HG03175 (cell line): ENCODE measurements at regions not wholly inside any gene's neighbourhood (a gene's known extent, or its start where the extent isn't known, plus 50 kb on each side); places are given as distances from the start of the nearest gene placed in this dataset.

Source experiments
- ATAC-seq: cut with Tn5 transposase; IDR thresholded peaks from one replicate; pipeline ENCODE4 v1.9.1; 2021; ENCODE audit warnings: mild to moderate bottlenecking, moderate library complexity; ENCODE audit not compliant: unreplicated experiment

DNA sequence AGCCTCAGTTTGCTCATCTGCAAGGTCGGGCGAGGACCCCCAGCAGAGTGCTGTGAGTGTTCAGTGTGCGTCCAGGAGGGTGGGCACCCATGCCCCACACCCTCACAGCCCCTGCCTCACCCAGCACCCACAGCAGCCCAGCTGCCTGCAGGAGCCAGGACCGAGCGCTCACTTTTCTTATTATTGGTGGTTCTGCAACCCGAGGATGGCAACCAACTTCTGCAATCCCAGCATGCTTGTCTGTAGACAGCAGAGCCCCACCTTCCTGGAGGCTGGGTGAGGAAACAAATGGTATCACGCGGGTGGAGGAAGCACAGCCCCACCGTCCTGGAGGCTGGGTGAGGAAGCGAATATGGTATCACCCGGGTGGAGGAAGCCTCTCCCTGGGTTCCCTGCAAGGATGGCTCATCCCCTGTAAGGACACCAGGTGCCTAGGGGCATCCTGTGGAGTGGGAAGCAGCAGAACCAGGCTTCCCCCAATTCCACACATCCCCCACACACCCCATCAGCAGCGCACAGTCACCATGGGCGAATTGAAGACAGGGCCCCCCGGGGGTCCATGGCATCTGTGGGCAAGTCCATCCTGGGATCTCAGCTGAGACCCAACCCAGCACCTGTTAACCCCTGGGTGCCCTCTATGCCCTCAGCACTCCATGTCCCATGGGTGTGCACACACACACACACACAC lies 220.5 kb upstream of the RAB6C start:
- ATAC-seq = no peak

DNA sequence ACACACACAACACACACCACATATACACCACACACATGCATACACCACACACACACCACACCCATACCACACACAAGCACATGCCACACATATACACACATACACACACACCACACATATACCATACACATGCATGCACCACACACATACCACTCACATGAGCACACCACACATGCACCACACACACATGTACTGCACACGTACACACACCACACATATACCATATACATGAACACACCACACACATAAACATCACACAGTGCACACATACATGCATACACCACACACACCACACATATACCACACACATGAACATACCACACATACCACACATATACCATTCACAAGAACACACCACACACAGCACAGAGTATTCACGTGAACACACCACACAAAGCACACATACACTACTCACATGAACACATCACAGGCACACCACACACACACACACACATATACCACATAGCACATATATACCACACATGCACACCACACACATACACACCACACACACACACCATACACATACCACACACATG lies 219.9 kb upstream of the RAB6C start:
- no peak for ATAC-seq

DNA sequence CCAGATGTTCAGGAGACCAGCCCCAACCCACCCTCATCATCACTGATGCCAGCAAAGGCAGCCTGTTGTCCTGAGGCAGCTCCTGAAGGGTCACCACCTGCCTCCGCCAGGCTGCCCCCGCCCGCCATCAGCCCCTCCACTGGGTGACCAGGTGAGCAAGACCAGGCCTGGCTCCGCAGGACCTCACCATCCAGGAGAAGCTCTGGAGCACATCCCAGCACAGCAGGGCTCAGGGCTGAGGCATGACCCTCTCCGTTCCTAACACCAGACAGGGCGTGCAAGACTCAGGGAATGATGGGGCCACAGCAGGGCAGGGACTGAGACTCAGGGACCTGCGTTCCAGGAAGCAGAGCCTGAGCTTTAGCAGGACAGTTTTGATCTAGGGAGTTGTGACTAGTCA lies 218.8 kb upstream of the RAB6C start:
- ATAC-seq = no peak

DNA sequence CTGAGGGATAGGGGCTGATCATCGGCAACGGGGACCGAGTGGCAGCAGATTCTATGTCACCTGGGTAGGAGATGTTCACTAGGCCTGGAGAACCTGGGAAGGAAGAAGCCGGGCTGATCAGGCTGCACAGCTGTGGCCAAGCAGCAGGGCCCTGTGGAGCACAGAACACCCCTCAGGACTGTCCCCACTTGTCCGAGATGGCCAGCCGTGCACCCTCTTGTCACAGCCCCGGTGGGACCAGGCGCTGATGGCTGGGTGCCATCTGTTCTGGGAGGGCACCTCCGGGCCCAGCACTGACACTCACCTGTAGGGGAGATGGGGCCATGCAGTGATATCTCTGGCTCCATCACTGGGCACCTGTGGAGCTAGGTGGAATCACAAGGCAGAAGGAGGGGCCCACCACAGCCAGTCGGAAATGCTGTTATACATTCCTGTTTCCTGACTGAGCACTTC lies 217.9 kb upstream of the RAB6C start:
- no peak for ATAC-seq

DNA sequence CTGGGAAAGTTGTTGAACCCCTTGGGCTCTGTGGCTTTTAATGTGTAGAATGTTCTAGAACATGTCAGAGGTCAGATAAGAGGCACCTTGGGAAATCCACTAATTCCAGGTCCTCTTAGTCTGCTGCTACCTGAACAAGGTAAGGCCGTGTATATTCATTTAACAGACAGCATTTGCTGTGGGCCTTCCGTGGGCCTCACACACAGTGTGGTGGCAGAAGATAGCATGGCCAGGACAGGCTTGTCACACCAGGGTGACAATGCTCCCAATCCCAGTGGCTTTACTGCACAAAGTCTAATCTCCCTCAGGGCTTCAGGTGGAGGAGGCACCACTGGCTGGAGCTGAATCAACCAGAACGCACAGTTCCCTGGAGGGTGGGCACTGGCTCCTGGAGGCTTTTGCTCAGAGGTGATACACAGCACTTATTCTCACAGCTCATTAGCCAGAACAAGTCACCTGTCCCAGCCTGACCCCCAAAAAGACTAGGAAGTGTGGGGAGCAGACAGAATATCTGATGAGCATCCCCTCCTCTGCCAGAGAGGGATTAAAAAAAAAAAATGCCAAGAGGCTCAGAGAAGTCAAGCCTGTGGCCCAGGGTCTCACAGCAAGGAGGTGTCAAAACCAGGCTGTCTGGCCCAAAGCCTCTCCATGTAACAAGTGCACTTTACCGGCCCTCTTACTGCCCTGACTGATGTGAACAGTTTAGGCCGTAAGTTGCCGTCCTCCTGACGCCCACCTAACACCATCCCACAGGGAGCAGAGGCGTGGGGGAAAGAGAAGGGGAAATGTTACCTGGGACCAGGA lies 216.9 kb upstream of the RAB6C start:
- no peak for ATAC-seq

DNA sequence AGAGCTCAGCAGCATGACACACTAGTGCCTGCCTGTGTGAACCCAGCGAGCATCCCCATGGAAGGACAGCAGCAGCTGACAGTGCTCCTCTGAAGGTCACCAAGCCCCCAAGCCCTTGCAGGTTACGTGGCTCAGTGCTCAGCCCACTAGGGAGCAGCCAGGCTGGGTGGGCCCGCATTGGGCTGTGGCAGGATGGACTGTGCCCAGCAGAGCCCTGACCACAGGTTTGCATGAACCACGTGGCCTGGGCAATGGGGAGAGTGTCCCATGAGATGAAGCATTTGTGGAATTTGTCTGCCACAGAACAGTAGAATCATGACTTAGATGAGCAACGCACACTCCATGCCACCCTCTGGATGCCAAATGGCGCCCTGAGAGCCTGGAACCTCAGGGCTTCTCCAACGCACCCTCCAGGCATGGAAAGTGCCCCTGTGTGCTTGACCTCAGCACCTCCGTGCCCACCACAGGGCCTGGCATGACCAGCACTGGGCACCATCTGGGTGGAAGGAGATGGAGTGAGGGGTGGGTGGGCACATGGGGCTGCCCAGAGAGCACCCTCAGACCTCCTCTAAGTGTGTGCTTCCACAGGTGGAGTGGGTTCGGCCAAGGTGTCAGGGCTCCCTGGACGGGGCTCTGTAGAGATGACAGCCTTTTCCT lies 216.1 kb upstream of the RAB6C start:
- no peak for ATAC-seq

DNA sequence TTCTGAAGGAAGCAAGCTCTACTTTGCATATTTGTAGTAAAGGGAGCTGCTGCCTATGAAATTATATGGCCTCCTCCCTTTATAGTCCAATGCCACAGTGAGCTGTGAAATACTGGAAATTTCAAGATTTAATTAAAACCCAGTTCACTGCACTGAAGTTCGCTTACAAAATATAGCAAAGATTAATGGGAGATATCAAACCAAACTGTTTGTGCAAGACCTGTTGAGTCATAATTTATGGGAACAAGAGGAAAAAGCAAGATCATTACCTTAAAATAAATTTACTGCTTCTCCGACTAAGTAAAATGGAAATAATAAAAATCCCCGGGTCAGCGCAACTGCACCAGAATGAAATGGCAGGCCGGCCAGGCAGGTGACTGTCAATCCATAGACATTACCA lies 215.5 kb upstream of the RAB6C start:
- ATAC-seq = no peak

DNA sequence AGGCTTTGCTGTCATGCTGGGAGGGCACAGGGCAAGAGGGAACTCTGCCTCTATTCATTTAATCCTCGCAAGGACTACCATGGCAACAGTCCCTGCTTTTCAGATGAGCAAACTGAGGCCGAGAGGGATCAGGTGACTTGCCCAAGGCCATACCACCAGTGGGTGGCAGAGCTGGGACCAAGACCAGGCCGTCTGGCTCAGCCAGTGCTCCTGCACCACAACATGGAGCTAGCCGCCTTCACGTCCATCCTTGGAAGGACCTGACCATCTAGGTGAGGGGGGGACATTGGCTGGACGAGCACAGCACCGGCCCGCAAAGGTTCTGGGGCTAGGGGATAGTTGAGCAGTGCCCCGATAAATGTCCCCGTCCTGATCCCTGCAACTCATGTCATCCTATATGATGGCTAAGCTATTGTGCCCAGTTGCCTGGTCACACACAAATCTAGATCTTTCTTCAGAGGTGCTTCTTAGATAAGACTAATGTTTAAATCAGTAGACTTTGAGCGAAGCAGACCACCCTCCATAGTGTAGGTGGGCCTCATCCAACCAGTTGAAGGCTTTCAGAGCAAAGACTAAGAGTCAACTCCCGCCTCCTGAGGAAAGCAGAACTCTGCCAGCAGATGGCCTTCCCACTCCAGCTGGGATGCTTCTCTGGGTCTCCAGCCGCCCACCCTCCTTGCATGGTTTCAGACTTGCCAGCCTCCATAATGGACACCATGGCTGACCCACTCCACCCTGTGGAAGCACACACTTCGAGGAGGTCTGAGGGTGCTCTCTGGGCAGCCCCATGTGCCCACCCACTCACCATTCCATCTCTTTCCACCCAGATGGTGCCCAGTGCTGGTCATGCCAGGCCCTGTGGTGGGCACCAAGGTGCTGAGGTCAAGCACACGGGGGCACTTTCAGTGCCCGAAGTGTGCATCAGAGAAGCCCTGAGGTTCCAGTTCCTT lies 214.8 kb upstream of the RAB6C start:
- no peak for ATAC-seq

DNA sequence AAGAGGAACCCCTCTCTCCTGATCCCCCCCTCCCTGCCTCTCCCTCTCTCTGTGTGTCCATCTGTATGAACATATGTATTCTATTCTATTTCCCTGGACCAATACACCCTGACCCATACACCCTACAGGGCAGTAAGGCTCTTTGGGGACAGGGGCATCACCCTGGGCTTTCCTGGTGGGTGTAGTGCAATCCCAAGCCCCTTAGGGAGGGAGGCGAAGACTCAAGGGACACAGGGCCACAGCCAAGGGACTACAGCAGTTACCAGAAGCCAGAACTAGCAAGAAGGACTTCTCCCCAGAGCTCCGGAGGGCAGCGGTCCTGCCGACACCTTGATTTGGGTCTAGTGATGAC lies 214.2 kb upstream of the RAB6C start:
- ATAC-seq = no peak

DNA sequence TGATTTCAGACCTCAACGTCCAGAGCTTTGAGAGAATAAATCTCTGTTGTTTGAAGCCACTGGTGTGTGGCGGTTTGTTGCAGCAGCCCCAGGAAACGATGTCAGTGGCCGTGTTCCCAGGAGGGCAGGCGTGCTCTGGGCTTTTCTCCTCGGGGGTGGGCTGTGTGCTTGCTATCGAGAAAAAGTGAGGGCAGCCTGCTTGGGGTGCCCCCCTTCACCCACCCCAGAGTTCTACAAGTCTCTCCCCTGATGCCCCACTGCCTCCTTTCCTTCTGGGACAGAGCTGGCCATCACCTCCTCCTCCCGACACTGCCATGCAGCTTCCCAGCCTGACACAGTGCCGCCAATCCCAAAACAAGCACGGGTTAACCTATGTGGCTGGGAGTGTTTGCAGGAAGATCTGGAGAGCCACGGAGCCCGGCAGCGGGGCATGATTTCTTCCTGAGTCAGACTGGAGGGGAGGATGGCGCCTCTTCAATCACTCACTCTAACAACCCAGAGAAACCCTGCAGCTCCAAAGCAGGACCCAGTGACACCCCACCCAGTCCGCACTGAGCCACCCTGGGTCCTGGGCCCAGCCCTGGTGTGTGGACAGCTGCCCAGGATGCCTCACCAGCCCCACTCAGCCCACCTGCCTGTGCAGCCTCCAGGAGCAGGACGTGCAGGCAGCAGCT lies 213.7 kb upstream of the RAB6C start:
- no peak for ATAC-seq

DNA sequence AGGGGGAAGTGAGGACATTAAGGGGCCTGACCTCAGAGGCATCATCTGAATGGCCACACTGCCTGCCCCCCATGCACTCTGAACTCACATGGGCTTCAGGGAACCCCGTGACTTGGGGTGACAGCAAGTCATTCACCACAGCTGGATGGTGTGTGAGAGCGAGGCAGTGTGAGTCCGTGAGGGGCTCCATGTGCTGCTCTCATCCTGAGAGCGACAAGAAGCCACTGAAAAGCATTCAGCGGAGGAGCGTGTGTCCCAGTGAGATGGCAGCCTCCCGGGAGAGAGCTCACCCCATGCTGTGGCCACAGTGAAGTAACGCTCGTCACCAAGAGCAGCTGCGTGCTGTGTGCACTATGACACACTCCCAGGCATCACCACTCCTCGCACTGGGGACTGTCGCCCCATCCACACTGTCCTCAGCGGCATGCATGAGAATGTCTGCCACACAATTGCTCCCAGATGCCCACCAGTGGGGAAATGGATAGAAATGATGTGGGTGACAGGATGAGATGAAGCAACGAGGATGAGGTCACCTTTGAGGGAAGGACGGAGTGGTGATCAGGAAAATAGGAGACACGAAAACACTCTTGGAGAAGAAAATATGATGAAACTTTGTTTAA lies 213.0 kb upstream of the RAB6C start:
- no peak for ATAC-seq

DNA sequence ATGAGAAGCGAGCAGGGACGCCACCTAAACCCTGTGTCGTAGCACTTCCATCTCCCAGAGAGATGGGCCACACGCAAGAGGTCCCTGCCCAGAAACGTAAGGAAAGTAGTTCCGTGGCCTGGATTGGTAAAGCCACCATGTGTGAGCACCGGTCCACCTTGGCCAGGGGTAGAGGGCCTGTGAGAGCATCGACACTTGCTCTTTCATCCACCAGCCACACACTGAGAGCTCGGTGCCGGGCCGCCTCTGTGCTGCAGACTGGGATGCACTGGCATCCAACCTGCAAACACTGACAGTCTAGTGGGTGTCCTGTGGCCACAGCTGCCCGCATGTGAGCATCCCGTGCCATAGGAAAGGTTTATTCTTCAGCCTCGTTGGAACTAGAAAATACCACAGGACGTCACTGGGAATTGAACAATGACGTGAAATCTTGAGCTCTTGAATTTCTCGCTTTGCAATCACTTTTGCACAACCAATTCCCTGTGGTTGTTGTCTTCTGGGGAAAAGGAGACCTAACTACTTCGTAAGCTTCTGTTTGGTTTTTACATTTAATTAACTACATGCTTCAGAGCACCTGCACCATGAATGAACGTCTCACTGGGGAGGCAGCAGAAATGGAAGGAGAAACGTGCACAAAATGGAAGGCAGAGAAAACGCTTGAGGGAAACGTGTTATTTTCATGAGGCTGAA lies 212.0 kb upstream of the RAB6C start:
- no peak for ATAC-seq

DNA sequence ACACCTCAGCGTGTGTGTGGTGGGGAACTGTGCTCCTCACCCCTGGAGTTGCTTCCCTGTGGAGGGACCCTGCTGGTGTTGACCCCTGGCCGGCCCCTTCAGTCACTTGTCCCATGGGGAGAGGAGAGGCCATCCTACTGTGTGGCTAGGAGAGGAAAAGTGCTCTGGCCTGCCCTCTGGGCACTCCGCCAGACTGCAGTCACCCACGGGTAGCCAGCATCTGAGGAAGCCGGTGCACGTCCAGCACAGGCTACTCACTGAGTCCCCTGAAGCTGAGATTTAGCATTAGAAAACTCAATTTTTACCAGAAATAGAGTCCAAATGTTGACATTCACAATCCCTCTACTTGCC lies 211.5 kb upstream of the RAB6C start:
- no peak for ATAC-seq

DNA sequence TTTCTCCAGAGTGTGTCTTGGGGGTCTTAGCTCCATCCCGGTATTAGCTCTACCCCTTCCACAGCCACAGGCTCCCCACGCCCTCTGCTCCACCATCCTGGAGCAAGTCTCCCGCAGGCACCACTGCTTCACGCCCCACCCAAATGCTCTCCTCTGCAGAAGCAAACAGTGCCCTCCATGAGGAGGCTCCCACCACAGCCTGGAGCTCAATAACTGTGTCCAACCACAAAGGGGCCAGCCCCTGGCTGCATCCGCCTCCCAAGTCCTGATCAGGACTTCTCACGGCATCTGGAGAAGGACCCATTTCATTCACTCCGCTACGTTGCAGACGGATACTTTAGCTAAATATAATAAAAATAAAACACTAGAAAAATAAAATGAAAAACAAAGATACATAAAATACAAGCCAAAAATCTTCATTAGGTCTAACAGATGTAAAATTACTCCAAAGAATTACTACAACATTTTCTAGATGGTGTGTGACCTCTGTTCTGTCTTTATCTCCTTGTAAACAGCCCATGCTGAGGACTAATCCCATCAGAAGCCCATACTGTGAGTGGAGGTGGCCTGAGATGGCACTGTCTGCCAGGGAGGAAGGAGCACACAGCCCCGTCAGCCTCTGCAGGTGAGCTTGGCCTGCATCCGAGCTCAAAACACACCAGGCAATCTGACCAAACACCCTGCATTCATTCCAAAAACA lies 210.8 kb upstream of the RAB6C start:
- ATAC-seq = no peak

DNA sequence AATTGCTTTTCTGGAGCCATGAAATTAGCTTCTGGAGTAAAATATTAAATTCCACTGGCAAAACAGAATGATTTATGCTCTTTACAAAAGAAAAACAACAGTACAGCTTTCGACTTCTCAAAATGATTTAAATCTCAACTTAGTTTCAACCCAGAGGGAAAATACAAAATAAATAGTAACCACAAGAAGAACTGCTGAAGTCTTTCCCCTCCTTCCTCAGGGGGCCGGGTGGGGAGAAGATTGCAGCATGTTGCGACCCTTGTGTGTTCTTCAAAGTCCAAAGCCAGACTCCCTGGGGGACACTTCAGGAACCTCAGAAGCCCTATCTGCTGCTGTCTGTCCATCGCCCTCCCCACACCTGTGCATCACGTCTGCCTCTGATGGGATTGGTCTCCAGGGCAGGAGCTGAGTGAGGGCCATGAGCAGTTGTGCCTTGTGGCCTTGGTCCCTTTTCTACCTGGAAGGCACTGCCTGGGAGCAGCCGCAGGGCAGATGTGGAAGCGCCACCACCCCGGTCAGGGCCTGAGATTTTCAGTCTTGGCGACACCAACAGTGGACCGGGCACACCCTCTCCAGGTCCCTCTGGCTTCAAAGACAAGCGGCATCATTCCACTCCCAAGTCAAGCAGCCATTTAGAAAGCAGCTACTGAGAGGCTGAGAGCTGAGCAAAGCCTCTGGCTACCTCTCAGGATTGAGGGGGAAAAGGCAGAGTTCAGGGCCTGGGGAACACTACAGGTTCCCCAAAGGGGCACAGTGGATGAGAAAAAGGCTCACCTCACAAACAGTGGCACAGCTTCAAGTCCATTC lies 210.1 kb upstream of the RAB6C start:
- no peak for ATAC-seq

DNA sequence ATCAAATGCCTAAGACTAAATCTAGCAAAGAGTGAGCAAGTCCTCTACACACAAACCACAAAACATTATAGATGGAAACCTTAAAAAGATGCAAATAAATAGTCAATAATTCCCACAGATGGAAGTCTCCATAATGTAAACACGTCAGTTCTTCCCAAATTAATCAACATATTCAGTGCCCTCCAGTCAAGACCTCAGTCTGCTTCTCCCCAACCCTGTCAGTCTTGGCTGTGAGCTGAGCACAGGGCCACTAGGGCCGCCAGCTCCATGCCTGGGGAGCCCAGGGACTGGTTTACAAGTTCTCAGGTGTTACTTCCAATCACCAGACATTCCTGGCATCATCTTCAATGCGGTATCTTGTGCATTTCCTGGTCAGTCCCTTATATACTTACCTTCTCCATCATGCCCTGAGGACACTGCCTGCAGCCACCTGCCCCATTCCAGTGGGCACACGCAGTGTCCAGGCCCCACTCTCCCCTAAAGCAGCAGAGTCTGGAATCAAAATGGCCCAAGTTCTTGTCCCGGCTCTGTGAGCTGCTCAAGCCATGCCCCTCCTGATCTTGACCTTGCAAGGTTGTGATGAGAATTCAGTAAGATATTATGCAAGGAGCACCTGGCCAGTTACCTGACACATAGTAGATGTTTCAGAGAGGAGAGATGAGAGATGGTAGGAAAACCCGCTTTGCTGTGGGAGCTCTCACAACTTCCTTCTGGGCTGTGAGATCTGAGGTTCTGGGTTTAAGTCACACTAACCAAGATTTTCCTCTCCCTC lies 207.9 kb upstream of the RAB6C start:
- ATAC-seq = no peak

DNA sequence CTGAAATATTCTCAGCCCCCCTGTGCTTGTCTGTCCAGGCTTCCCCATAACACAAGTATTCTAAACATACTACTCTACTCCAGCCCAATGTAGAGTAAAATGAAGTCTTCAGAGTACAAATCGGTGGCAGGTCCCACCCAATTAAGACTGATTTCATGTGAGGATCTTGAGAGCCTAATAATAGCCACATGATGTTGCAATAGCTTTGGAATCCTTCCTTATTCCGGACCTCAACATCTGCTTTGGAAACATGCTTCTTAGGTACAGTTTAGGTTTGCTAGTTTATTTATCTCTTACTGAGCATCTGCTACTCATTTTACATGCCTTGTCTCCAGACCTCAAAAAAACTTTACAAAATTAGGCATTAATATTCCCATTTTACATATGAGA lies 207.3 kb upstream of the RAB6C start:
- no peak for ATAC-seq
